ENCODE measurements at regions not wholly inside any gene's neighbourhood (a gene's known extent, or its start where the extent isn't known, plus 50 kb on each side); places are given as distances from the start of the nearest gene placed in this dataset.

DNA sequence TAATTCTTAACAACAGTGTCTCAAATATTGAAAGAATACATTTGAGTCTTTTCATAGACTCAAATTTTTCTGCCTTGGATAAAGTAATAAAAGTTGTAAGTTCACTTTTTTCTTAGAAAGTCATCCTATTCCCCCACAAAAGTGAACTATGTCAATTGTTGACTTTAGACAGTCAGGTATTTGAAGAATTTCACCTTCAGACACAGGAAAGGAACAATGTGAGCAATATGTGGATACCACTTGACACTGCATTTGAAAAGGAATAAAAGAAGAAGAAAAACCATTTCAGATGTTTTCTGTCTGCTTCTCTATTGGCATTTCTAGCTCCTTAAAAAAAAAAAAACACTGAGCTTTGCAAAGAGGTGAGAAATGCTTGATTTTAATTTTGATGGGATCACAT is 1389.0 kb upstream of the IGFBP7 start:
- Histone ChIP-seq H3K36me3 (ENCODE audit: control insufficient read depth, insufficient read depth, low read length) (no peaks in the 10 kb centered on the region), H3K27me3 (replicated peaks; ENCODE audit: control insufficient read depth, insufficient read depth, low read length) (no peaks in the 10 kb centered on the region), H3K4me3 (replicated peaks; ENCODE audit: low read depth, low read length) (no peak overlapping the region)
- no peak for DNase-seq (ENCODE audit: extremely low read depth, insufficient read length)
- TF ChIP-seq, protein P1, sequence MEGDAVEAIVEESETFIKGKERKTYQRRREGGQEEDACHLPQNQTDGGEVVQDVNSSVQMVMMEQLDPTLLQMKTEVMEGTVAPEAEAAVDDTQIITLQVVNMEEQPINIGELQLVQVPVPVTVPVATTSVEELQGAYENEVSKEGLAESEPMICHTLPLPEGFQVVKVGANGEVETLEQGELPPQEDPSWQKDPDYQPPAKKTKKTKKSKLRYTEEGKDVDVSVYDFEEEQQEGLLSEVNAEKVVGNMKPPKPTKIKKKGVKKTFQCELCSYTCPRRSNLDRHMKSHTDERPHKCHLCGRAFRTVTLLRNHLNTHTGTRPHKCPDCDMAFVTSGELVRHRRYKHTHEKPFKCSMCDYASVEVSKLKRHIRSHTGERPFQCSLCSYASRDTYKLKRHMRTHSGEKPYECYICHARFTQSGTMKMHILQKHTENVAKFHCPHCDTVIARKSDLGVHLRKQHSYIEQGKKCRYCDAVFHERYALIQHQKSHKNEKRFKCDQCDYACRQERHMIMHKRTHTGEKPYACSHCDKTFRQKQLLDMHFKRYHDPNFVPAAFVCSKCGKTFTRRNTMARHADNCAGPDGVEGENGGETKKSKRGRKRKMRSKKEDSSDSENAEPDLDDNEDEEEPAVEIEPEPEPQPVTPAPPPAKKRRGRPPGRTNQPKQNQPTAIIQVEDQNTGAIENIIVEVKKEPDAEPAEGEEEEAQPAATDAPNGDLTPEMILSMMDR (IDR thresholded peaks at IDR 0.05; ENCODE audit: insufficient read depth, low read length, poor library complexity, severe bottlenecking), result no peak

- H3K27me3 ChIP-seq (replicated peaks; ENCODE audit: control insufficient read depth, insufficient read depth, low read length), result no peaks in the 10 kb centered on the region
- H3K4me3 ChIP-seq (replicated peaks; ENCODE audit: low read depth, low read length), result no peak overlapping the region
- DNase-seq (ENCODE audit: extremely low read depth, insufficient read length), result no peak
- TF ChIP-seq, protein P1 (IDR thresholded peaks at IDR 0.05; ENCODE audit: insufficient read depth, low read length, poor library complexity, severe bottlenecking), result no peak
- no peaks in the 10 kb centered on the region for H3K36me3 ChIP-seq (ENCODE audit: control insufficient read depth, insufficient read depth, low read length)
Measured at GRCh38 chr4:58491620-58492019, 1381.4 kb upstream of the IGFBP7 start.

DNA sequence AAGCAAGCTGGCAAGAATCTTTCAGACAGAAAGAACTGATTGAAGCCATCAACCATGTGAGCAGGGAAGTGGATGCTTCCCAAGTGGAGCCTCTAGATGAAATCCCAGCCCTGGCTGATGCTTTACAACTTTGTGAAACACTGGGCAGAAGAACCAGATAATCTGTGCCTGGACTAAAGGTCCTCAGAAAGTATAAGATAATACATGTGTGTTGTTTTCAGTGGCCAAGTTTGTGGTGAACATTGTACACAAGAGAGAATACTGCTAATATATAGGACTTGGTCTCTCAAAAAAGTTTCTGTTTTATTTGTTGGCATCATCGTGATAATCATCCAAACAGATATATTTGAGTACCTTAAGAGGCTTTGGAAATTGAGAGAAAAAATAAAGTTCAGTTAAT is 1367.8 kb upstream of the IGFBP7 start:
- no peaks in the 10 kb centered on the region for H3K36me3 ChIP-seq (ENCODE audit: control insufficient read depth, insufficient read depth, low read length)
- TF ChIP-seq, protein P1 (IDR thresholded peaks at IDR 0.05; ENCODE audit: insufficient read depth, low read length, poor library complexity, severe bottlenecking), result no peak
- H3K27me3 ChIP-seq (replicated peaks; ENCODE audit: control insufficient read depth, insufficient read depth, low read length), result no peaks in the 10 kb centered on the region
- no peak overlapping the region for H3K4me3 ChIP-seq (replicated peaks; ENCODE audit: low read depth, low read length)
- no peak for DNase-seq (ENCODE audit: extremely low read depth, insufficient read length)

DNA sequence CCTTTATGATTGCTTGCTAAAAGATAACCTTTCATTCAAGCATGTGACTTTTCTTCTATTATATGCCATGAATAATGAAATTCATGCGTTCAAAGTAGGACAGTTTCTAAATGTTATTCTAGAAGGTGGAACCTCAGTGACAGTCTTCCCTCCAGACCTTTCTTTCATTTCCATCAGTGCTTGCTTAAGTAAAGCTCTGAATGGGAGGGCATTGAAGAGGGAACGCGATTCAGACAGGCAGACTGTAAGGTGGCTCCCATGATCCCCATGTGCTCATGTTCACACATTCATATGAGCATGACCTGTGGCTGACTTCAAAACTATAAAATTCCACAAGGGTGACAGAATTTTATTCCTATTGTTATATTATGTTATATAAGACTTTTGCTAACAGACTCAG is 1367.3 kb upstream of the IGFBP7 start:
- DNase-seq (ENCODE audit: extremely low read depth, insufficient read length), result no peak
- TF ChIP-seq, protein P1 (IDR thresholded peaks at IDR 0.05; ENCODE audit: insufficient read depth, low read length, poor library complexity, severe bottlenecking), result no peak
- Histone ChIP-seq H3K4me3 (replicated peaks; ENCODE audit: low read depth, low read length) (no peak overlapping the region), H3K36me3 (ENCODE audit: control insufficient read depth, insufficient read depth, low read length) (no peaks in the 10 kb centered on the region), H3K27me3 (replicated peaks; ENCODE audit: control insufficient read depth, insufficient read depth, low read length) (no peaks in the 10 kb centered on the region)

GRCh38 chr4:58475097-58475496 is 1364.9 kb upstream of the IGFBP7 start:
- Histone ChIP-seq H3K36me3 (ENCODE audit: control insufficient read depth, insufficient read depth, low read length) (no peaks in the 10 kb centered on the region), H3K27me3 (replicated peaks; ENCODE audit: control insufficient read depth, insufficient read depth, low read length) (no peaks in the 10 kb centered on the region), H3K4me3 (replicated peaks; ENCODE audit: low read depth, low read length) (no peak overlapping the region)
- DNase-seq (ENCODE audit: extremely low read depth, insufficient read length), result no peak
- TF ChIP-seq, protein P1 (IDR thresholded peaks at IDR 0.05; ENCODE audit: insufficient read depth, low read length, poor library complexity, severe bottlenecking), result no peak

- TF ChIP-seq, protein P1 (IDR thresholded peaks at IDR 0.05; ENCODE audit: insufficient read depth, low read length, poor library complexity, severe bottlenecking), result no peak
- H3K4me3 ChIP-seq (replicated peaks; ENCODE audit: low read depth, low read length), result no peak overlapping the region
- no peaks in the 10 kb centered on the region for H3K27me3 ChIP-seq (replicated peaks; ENCODE audit: control insufficient read depth, insufficient read depth, low read length)
- H3K36me3 ChIP-seq (ENCODE audit: control insufficient read depth, insufficient read depth, low read length), result no peaks in the 10 kb centered on the region
- no peak for DNase-seq (ENCODE audit: extremely low read depth, insufficient read length)
Measured at GRCh38 chr4:58465031-58465430, 1354.8 kb upstream of the IGFBP7 start.

All from GM06990 (cell line).